NB4 (cell line): ENCODE measurements at regions not wholly inside any gene's neighbourhood (a gene's known extent, or its start where the extent isn't known, plus 50 kb on each side); places are given as distances from the start of the nearest gene placed in this dataset.

Experiments used
- CTCF ChIP-seq: IDR thresholded peaks from one replicate; pipeline ENCODE4 v1.5.1; 2012; ENCODE audit warnings: low read depth, low read length
- MAX ChIP-seq: IDR thresholded peaks from 2 replicates; pipeline ENCODE4 v1.6.1; 2011; ENCODE audit warnings: low read depth, low read length
- MYC ChIP-seq: IDR thresholded peaks from 2 replicates; pipeline ENCODE4 v1.6.1; 2011; ENCODE audit warnings: low read depth, low read length
- POLR2A ChIP-seq: IDR thresholded peaks from 2 replicates; pipeline ENCODE4 v1.6.1; 2011; ENCODE audit warnings: mild to moderate bottlenecking; ENCODE audit not compliant: insufficient read length; ENCODE audit errors: extremely low read depth

GRCh38 chr5:88519066-88519465, 250.4 kb upstream of the TMEM161B start:
- TF ChIP-seq CTCF (no peak), MAX (no peak), POLR2A (no peak), MYC (no peak)
